A549 (cell line): ENCODE measurements at regions not wholly inside any gene's neighbourhood (a gene's known extent, or its start where the extent isn't known, plus 50 kb on each side); places are given as distances from the start of the nearest gene placed in this dataset.
"Not testable (repeated sequence)": the region's sequence is repeated elsewhere in the genome, so short reads cannot be mapped to it uniquely, and the experiment has no call there.

Source experiments
- ATAC-seq, 2 experiments: fragments of 200-7000 bp in 1 of 2; fragments of >200 bp in 1 of 2; cut with Nextera tagmentation in 1 of 2; cut with Tn5 transposase in 1 of 2; 3 replicates each; pipeline versions ENCODE4 v1.8.0 to v1.9.1; 2018 to 2020; ENCODE audit warnings: mild to moderate bottlenecking in 1 of 2, moderate library complexity in 1 of 2
- CTCF ChIA-PET: fragments of 300-600 bp; sonication (Branson Sonifier 250); formaldehyde crosslinking; extraction: SDS; loops from one replicate; lab custom pipeline; 2021; ENCODE audit warnings: antibody characterized with exemption, inconsistent platforms; lab: Yijun Ruan, JAX
- POLR2A ChIA-PET: fragments of 350-600 bp; formaldehyde crosslinking; extraction: SDS; loops from one replicate; lab custom pipeline; 2021; ENCODE audit warnings: antibody characterized with exemption, inconsistent platforms; lab: Yijun Ruan, JAX
- DNase-seq, 2 experiments: peaks; one replicate each; pipeline versions ENCODE4 v3.0.0 to v3.0.0-alpha.2; 2011 to 2016; ENCODE audit warnings: low read depth in 1 of 2, low spot score in 1 of 2
- FAIRE-seq: peaks from 2 replicates; lab custom pipeline; 2011; peaks lifted over from hg19 to GRCh38; lab: Jason Lieb, UNC
- H3K27ac ChIP-seq, 2 experiments: fragments of >200 bp; sonication (Bioruptor Twin); formaldehyde crosslinking; 3 replicates each; pipeline ENCODE4 v1.5.1; 2016 to 2017
- H3K4me1 ChIP-seq: fragments of >200 bp; sonication (Bioruptor Twin); formaldehyde crosslinking; 3 replicates; pipeline ENCODE4 v1.6.1; 2016
- H3K4me2 ChIP-seq: fragments of >200 bp; sonication (Bioruptor Twin); formaldehyde crosslinking; 3 replicates; pipeline ENCODE4 v1.6.1; 2016
- H3K4me3 ChIP-seq: fragments of >200 bp; sonication (Bioruptor Twin); formaldehyde crosslinking; 3 replicates; pipeline ENCODE4 v1.5.1; 2016
- H3K9me3 ChIP-seq: fragments of >200 bp; sonication (Bioruptor Twin); formaldehyde crosslinking; 3 replicates; pipeline ENCODE4 v1.6.1; 2016
- ATOH8 ChIP-seq: fragments of 250-450 bp; sonication (Bioruptor Pico); IDR thresholded peaks from 2 replicates; pipeline ENCODE4 v1.5.0; 2020; ENCODE audit warnings: low read depth, mild to moderate bottlenecking, moderate library complexity
- BHLHE40 ChIP-seq: IDR thresholded peaks from 2 replicates; pipeline ENCODE4 v1.6.1; 2012; ENCODE audit warnings: low read depth, low read length, inconsistent platforms
- CBX2 ChIP-seq: fragments of 200-600 bp; sonication (generic); IDR thresholded peaks from 2 replicates; pipeline ENCODE4 v1.6.1; 2016; ENCODE audit warnings: low read depth, mild to moderate bottlenecking, borderline replicate concordance
- CBX8 ChIP-seq: fragments of 200-600 bp; sonication (generic); IDR thresholded peaks from 2 replicates; pipeline ENCODE4 v1.6.1; 2016
- CEBPB ChIP-seq, 2 experiments: fragments of >200 bp in 1 of 2; sonication (Bioruptor Twin) in 1 of 2; formaldehyde crosslinking in 1 of 2; IDR thresholded peaks; 2 replicates each; pipeline ENCODE4 v1.6.1; 2012 to 2016
- EHMT2 ChIP-seq: fragments of 200-600 bp; sonication (generic); IDR thresholded peaks from 2 replicates; pipeline ENCODE4 v1.6.1; 2016; ENCODE audit warnings: antibody characterized with exemption, low read depth, mild to moderate bottlenecking, moderate library complexity
- ELK1 ChIP-seq: fragments of 150-350 bp; IDR thresholded peaks from 2 replicates; pipeline ENCODE4 v1.6.1; 2014; ENCODE audit warnings: low read depth, mild to moderate bottlenecking, low read length
- ESRRA ChIP-seq: fragments of 150-350 bp; IDR thresholded peaks from 2 replicates; pipeline ENCODE4 v1.6.1; 2014; ENCODE audit warnings: mild to moderate bottlenecking, low read length, borderline replicate concordance
- FOSL2 ChIP-seq, 2 experiments: fragments of 450-650 bp in 1 of 2; fragments of >200 bp in 1 of 2; sonication (Bioruptor Twin) in 1 of 2; formaldehyde crosslinking; IDR thresholded peaks; 2 replicates each; pipeline versions ENCODE4 v1.5.0 to v1.6.1; 2016 to 2020; ENCODE audit warnings: mild to moderate bottlenecking in 1 of 2, moderate library complexity in 1 of 2
- HMGXB4 ChIP-seq: fragments of 250-450 bp; sonication (Bioruptor Pico); IDR thresholded peaks from 2 replicates; pipeline ENCODE4 v1.5.0; 2021; ENCODE audit warnings: mild to moderate bottlenecking, moderate library complexity, borderline replicate concordance
- HOXA7 ChIP-seq: fragments of 250-450 bp; sonication (Bioruptor Pico); IDR thresholded peaks from 2 replicates; pipeline ENCODE4 v1.5.0; 2020; ENCODE audit warnings: mild to moderate bottlenecking, moderate library complexity
- HOXB5 ChIP-seq: fragments of 250-450 bp; sonication (Bioruptor Pico); IDR thresholded peaks from 2 replicates; pipeline ENCODE4 v1.5.0; 2020; ENCODE audit warnings: mild to moderate bottlenecking, moderate library complexity
- JUN ChIP-seq, 2 experiments: fragments of >200 bp; sonication (Bioruptor Twin); formaldehyde crosslinking; IDR thresholded peaks; 2 replicates in 1 of 2; 3 replicates in 1 of 2; pipeline ENCODE4 v1.6.1; 2016 to 2017
- KDM1A ChIP-seq: fragments of 200-600 bp; sonication (generic); IDR thresholded peaks from 2 replicates; pipeline ENCODE4 v1.6.1; 2016; ENCODE audit warnings: low read depth, mild to moderate bottlenecking
- MAFK ChIP-seq: fragments of 450-650 bp; IDR thresholded peaks from 2 replicates; pipeline ENCODE4 v1.6.1; 2014; ENCODE audit not compliant: partially characterized antibody
- MAX ChIP-seq: IDR thresholded peaks from 2 replicates; pipeline ENCODE4 v1.6.1; 2012
- MYC ChIP-seq: IDR thresholded peaks from 2 replicates; pipeline ENCODE4 v1.6.1; 2012; ENCODE audit warnings: mild to moderate bottlenecking, inconsistent platforms, low read length, improper control_type of control experiment, borderline replicate concordance
- NR3C1 ChIP-seq: fragments of >200 bp; sonication (Bioruptor Twin); formaldehyde crosslinking; IDR thresholded peaks from 3 replicates; pipeline ENCODE4 v1.6.1; 2017
- PBX3 ChIP-seq: IDR thresholded peaks from 2 replicates; pipeline ENCODE4 v1.6.1; 2012
- POLR2A ChIP-seq: IDR thresholded peaks from 2 replicates; pipeline ENCODE4 v1.6.1; 2012; ENCODE audit warnings: mild to moderate bottlenecking, low read length
- RAD21 ChIP-seq, 2 experiments: fragments of >200 bp in 1 of 2; sonication (Bioruptor Twin) in 1 of 2; formaldehyde crosslinking in 1 of 2; IDR thresholded peaks in 1 of 2; conservative IDR thresholded peaks in 1 of 2; 2 replicates in 1 of 2; 3 replicates in 1 of 2; pipeline ENCODE4 v1.6.1; 2012 to 2018; ENCODE audit warnings: inconsistent platforms in 1 of 2
- RARB ChIP-seq: fragments of 250-450 bp; sonication (Bioruptor Pico); IDR thresholded peaks from 2 replicates; pipeline ENCODE4 v1.8.0; 2021; ENCODE audit warnings: mild to moderate bottlenecking, moderate library complexity
- RCOR1 ChIP-seq: fragments of 150-350 bp; IDR thresholded peaks from 2 replicates; pipeline ENCODE4 v1.6.1; 2014; ENCODE audit warnings: antibody characterized with exemption, low read length, low read depth
- RFX5 ChIP-seq: fragments of 450-650 bp; IDR thresholded peaks from 2 replicates; pipeline ENCODE4 v1.7.1; 2014; ENCODE audit warnings: antibody characterized with exemption, mild to moderate bottlenecking, moderate library complexity
- ZFP36 ChIP-seq: fragments of 450-650 bp; IDR thresholded peaks from 2 replicates; pipeline ENCODE4 v1.6.1; 2014; ENCODE audit warnings: borderline replicate concordance; ENCODE audit not compliant: partially characterized antibody
- ZNF302 ChIP-seq: fragments of 250-450 bp; sonication (Bioruptor Pico); IDR thresholded peaks from 2 replicates; pipeline ENCODE4 v1.9.0; 2021; ENCODE audit warnings: inconsistent platforms, mild to moderate bottlenecking, moderate library complexity
- ZSCAN20 ChIP-seq: fragments of 250-450 bp; sonication (Bioruptor Pico); IDR thresholded peaks from 2 replicates; pipeline ENCODE4 v1.8.0; 2022; ENCODE audit warnings: mild to moderate bottlenecking, moderate library complexity
- WGBS: methylation state at CpG from one replicate; pipeline ENCODE4 v1.1.6; 2017; ENCODE audit errors: missing lambda C conversion rate; 5-methylcytosine and 5-hydroxymethylcytosine counted together

GRCh38 chr6:49118478-49118877 lies 344.6 kb downstream of the MMUT start:
- FAIRE-seq (no peak), DNase-seq (no peak), ATAC-seq (no peak)
- Histone ChIP-seq H3K4me2 (no peak overlapping the region), H3K9me3 (no peaks in the 10 kb centered on the region), H3K27ac (no peak overlapping the region), H3K4me1 (no peaks in the 10 kb centered on the region), H3K4me3 (no peak overlapping the region)
- no peak for TF ChIP-seq BHLHE40
- TF ChIP-seq HOXA7 (CRISPR knock-in tag): no peak
- no peak for TF ChIP-seq ZSCAN20 (CRISPR knock-in tag)
- TF ChIP-seq ZNF302 (CRISPR knock-in tag): no peak
- no peak for TF ChIP-seq CEBPB (IDR thresholded peaks at IDR 0.05)
- TF ChIP-seq PBX3: no peak
- no peak for TF ChIP-seq JUN (IDR thresholded peaks at IDR 0.05)
- no peak for TF ChIP-seq RFX5
- no peak for TF ChIP-seq EHMT2
- no peak for TF ChIP-seq ELK1
- TF ChIP-seq KDM1A: no peak
- no peak for TF ChIP-seq FOSL2 (IDR thresholded peaks at IDR 0.05)
- TF ChIP-seq FOSL2 (CRISPR knock-in tag; IDR thresholded peaks at IDR 0.05): no peak
- no peak for TF ChIP-seq MYC
- no peak for TF ChIP-seq HMGXB4 (CRISPR knock-in tag)
- TF ChIP-seq MAX: no peak
- TF ChIP-seq ESRRA: no peak
- CTCF ChIA-PET: no interaction called here
- POLR2A ChIA-PET: no interaction called here

- FAIRE-seq: no peak
- 85% methylated on average over 2 of the region's 2 CpGs for WGBS
- TF ChIP-seq MAFK: no peak
- no peak for TF ChIP-seq RCOR1
- no peak for TF ChIP-seq CBX2
- no peak for TF ChIP-seq ZSCAN20 (CRISPR knock-in tag)
- TF ChIP-seq ZNF302 (CRISPR knock-in tag): no peak
- TF ChIP-seq MYC: no peak
- TF ChIP-seq BHLHE40: no peak
- no peak for TF ChIP-seq EHMT2
- TF ChIP-seq RAD21 (conservative IDR thresholded peaks at IDR 0.05 in 1 of 2, IDR thresholded peaks at IDR 0.05 in 1 of 2): no peak
- no peak for TF ChIP-seq NR3C1
- TF ChIP-seq ZFP36: no peak
- TF ChIP-seq POLR2A: no peak
- no peak for TF ChIP-seq CBX8
- TF ChIP-seq HOXB5 (CRISPR knock-in tag): no peak
- TF ChIP-seq ATOH8: no peak
- TF ChIP-seq RARB (CRISPR knock-in tag): no peak
- CTCF ChIA-PET: no interaction called here
- H3K9me3 ChIP-seq: no peaks in the 10 kb centered on the region
- no peak overlapping the region for H3K4me3 ChIP-seq
- H3K4me2 ChIP-seq: no peak overlapping the region
- no peaks in the 10 kb centered on the region for H3K4me1 ChIP-seq
- POLR2A ChIA-PET: no interaction called here
- H3K27ac ChIP-seq: no peak overlapping the region
- no peak for ATAC-seq
- DNase-seq: no peak
These were observed 352.1 kb downstream of the MMUT start for GRCh38 chr6:49110916-49111315.

GRCh38 chr6:49097664-49098063 lies 365.4 kb downstream of the MMUT start:
- H3K9me3 ChIP-seq, ATAC-seq, H3K4me1 ChIP-seq, POLR2A ChIA-PET, H3K4me3 ChIP-seq, FAIRE-seq, CTCF ChIA-PET, H3K27ac ChIP-seq, H3K4me2 ChIP-seq: not testable (repeated sequence)
- DNase-seq: peak in 1 of 2 experiments; percentile 8
- WGBS: 53% methylated on average over 6 of the region's 11 CpGs
